Retina (tissue), 1 donor: ENCODE measurements at regions not wholly inside any gene's neighbourhood (a gene's known extent, or its start where the extent isn't known, plus 50 kb on each side); places are given as distances from the start of the nearest gene placed in this dataset.
"Not testable (repeated sequence)": the region's sequence is repeated elsewhere in the genome, so short reads cannot be mapped to it uniquely, and the experiment has no call there.

ENCODE experiments used
- DNase-seq: peaks from one replicate; pipeline ENCODE4 v3.0.0-alpha.2; 2016

GRCh38 chr3:22401499-22401898, 650.5 kb upstream of the ZNF385D start:
- no peak for DNase-seq

- DNase-seq: no peak
Observed at GRCh38 chr3:22414239-22414638, 663.2 kb upstream of the ZNF385D start.

- DNase-seq: not testable (repeated sequence)
Observed at GRCh38 chr3:22416838-22417446, 665.9 kb upstream of the ZNF385D start.

GRCh38 chr3:22419261-22419660, 668.3 kb upstream of the ZNF385D start:
- DNase-seq: no peak

GRCh38 chr3:22421589-22421988, 670.6 kb upstream of the ZNF385D start:
- DNase-seq: no peak

- no peak for DNase-seq
Observed at GRCh38 chr3:22431334-22431733, 680.3 kb upstream of the ZNF385D start.

GRCh38 chr3:22439626-22440025, 688.6 kb upstream of the ZNF385D start:
- DNase-seq: no peak

- DNase-seq: no peak
Observed at GRCh38 chr3:22441711-22442110, 690.7 kb upstream of the ZNF385D start.

GRCh38 chr3:22443571-22444233, 692.7 kb upstream of the ZNF385D start:
- no peak for DNase-seq

- not testable (repeated sequence) for DNase-seq
Observed at GRCh38 chr3:22445336-22445735, 694.3 kb upstream of the ZNF385D start.

GRCh38 chr3:22450786-22451400, 699.9 kb upstream of the ZNF385D start:
- no peak for DNase-seq

GRCh38 chr3:22451501-22451900, 700.5 kb upstream of the ZNF385D start:
- DNase-seq: no peak

GRCh38 chr3:22453906-22454535, 703.0 kb upstream of the ZNF385D start:
- no peak for DNase-seq

- no peak for DNase-seq
Observed at GRCh38 chr3:22469995-22470394, 719.0 kb upstream of the ZNF385D start.

GRCh38 chr3:22471557-22471956, 720.5 kb upstream of the ZNF385D start:
- DNase-seq: no peak

- no peak for DNase-seq
Observed at GRCh38 chr3:22474706-22475445, 723.9 kb upstream of the ZNF385D start.

- DNase-seq: no peak
Observed at GRCh38 chr3:22475665-22476240, 724.7 kb upstream of the ZNF385D start.

GRCh38 chr3:22476976-22477375, 726.0 kb upstream of the ZNF385D start:
- no peak for DNase-seq

- DNase-seq: no peak
Observed at GRCh38 chr3:22485954-22486353, 717.2 kb upstream of the UBE2E2 start.

GRCh38 chr3:22490747-22491146, 712.4 kb upstream of the UBE2E2 start:
- DNase-seq: no peak

- DNase-seq: no peak
Observed at GRCh38 chr3:22491344-22491743, 711.8 kb upstream of the UBE2E2 start.

GRCh38 chr3:22492342-22492741, 710.8 kb upstream of the UBE2E2 start:
- no peak for DNase-seq

GRCh38 chr3:22495241-22495640, 707.9 kb upstream of the UBE2E2 start:
- no peak for DNase-seq
